GM12878 (cell line): ENCODE measurements at regions not wholly inside any gene's neighbourhood (a gene's known extent, or its start where the extent isn't known, plus 50 kb on each side); places are given as distances from the start of the nearest gene placed in this dataset.

Experiments used
- ATAC-seq: fragments of 200-7000 bp; cut with Tn5 transposase; 3 replicates; pipeline ENCODE4 v1.9.1; 2020; ENCODE audit warnings: mild to moderate bottlenecking, moderate library complexity
- BruUV-seq: library from RNA; stranded (reverse); fragments of 400-500 nt; replicated peaks from 2 replicates; lab custom pipeline; 2021; lab: Mats Ljungman, UMichigan
- CTCF ChIA-PET: fragments of 300-600 bp; sonication (Branson Sonifier 250); formaldehyde crosslinking; extraction: SDS; loops from one replicate; lab custom pipeline; 2021; ENCODE audit warnings: inconsistent platforms; lab: Yijun Ruan, JAX
- POLR2A ChIA-PET: fragments of 350-600 bp; formaldehyde crosslinking; extraction: SDS; loops from one replicate; lab custom pipeline; 2021; ENCODE audit warnings: inconsistent platforms; lab: Charles Lee
- RAD21 ChIA-PET: fragments of 300-600 bp; sonication (Branson Sonifier 250); formaldehyde crosslinking; loops from one replicate; lab custom pipeline; 2023; ENCODE audit warnings: antibody characterized with exemption; ENCODE audit not compliant: unreplicated experiment; lab: Charles Lee
- SMC1A ChIA-PET: fragments of 300-600 bp; sonication (Branson Sonifier 250); formaldehyde crosslinking; loops from one replicate; lab custom pipeline; 2023; ENCODE audit not compliant: unreplicated experiment, uncharacterized antibody; lab: Charles Lee
- DNase-seq: peaks from one replicate; pipeline ENCODE4 v3.0.0-alpha.2; 2011; ENCODE audit warnings: low read depth, low spot score
- FAIRE-seq: peaks from 3 replicates; lab custom pipeline; 2011; peaks lifted over from hg19 to GRCh38; lab: Jason Lieb, UNC
- H2AFZ ChIP-seq: 2 replicates; pipeline ENCODE4 v1.6.0; 2011; ENCODE audit warnings: low read depth, low read length, control low read depth; ENCODE audit not compliant: control insufficient read depth
- H3K27ac ChIP-seq: 2 replicates; pipeline ENCODE4 v1.5.1; 2011; ENCODE audit warnings: control low read depth; ENCODE audit not compliant: control insufficient read depth, insufficient read depth
- H3K27me3 ChIP-seq, 2 experiments: replicated peaks in 1 of 2; 2 replicates each; pipeline versions ENCODE4 v1.6.0 to v1.6.1; 2011; ENCODE audit warnings: low read length in 1 of 2; ENCODE audit not compliant: control insufficient read depth in 2 of 2, insufficient read depth in 2 of 2
- H3K36me3 ChIP-seq, 2 experiments: 2 replicates each; pipeline ENCODE4 v1.5.1; 2011; ENCODE audit warnings: low read length in 1 of 2; ENCODE audit not compliant: control insufficient read depth in 2 of 2, insufficient read depth in 2 of 2
- H3K4me1 ChIP-seq: 2 replicates; pipeline ENCODE4 v1.6.1; 2011; ENCODE audit warnings: mild to moderate bottlenecking, low read length, moderate library complexity, mixed read lengths; ENCODE audit not compliant: control insufficient read depth, insufficient read depth
- H3K4me2 ChIP-seq: 2 replicates; pipeline ENCODE4 v1.6.0; 2011; ENCODE audit warnings: control low read depth; ENCODE audit not compliant: control insufficient read depth, insufficient read depth
- H3K4me3 ChIP-seq: fragments of 200-600 bp; sonication (generic); 2 replicates; pipeline ENCODE4 v1.5.1; 2016
- H3K79me2 ChIP-seq: 2 replicates; pipeline ENCODE4 v1.6.0; 2011; ENCODE audit warnings: low read length; ENCODE audit not compliant: control insufficient read depth, insufficient read depth
- H3K9ac ChIP-seq: 2 replicates; pipeline ENCODE4 v1.8.0; 2011; ENCODE audit warnings: low read length, control low read depth, mixed read lengths; ENCODE audit not compliant: control insufficient read depth, insufficient read depth
- H3K9me3 ChIP-seq: replicated peaks from 3 replicates; pipeline ENCODE4 v1.5.1; 2011; ENCODE audit warnings: mild to moderate bottlenecking, low read length; ENCODE audit not compliant: control insufficient read depth, insufficient read depth
- H4K20me1 ChIP-seq: 2 replicates; pipeline ENCODE4 v1.6.0; 2011; ENCODE audit not compliant: control insufficient read depth, insufficient read depth
- CREM ChIP-seq: IDR thresholded peaks from 2 replicates; pipeline ENCODE4 v1.6.1; 2014; ENCODE audit warnings: antibody characterized with exemption, low read depth
- DPF2 ChIP-seq: fragments of 450-650 bp; IDR thresholded peaks from 2 replicates; pipeline ENCODE4 v1.6.1; 2017; ENCODE audit warnings: mild to moderate bottlenecking
- EP300 ChIP-seq, 2 experiments: fragments of 150-350 bp in 1 of 2; IDR thresholded peaks; 2 replicates each; pipeline ENCODE4 v1.6.1; 2011 to 2012; ENCODE audit warnings: low read depth in 2 of 2, low read length in 2 of 2, borderline replicate concordance in 1 of 2, improper control_type of control experiment in 1 of 2, inconsistent platforms in 1 of 2; ENCODE audit not compliant: control insufficient read depth in 1 of 2
- FOXM1 ChIP-seq: IDR thresholded peaks from 2 replicates; pipeline ENCODE4 v1.6.1; 2012; ENCODE audit warnings: low read depth, mild to moderate bottlenecking, inconsistent platforms, low read length, moderate library complexity
- GATAD2B ChIP-seq: fragments of 450-650 bp; conservative IDR thresholded peaks from 2 replicates; pipeline ENCODE4 v1.6.1; 2017; ENCODE audit warnings: low read depth, mild to moderate bottlenecking, moderate library complexity
- IRF4 ChIP-seq: IDR thresholded peaks from 2 replicates; pipeline ENCODE4 v1.6.1; 2011; ENCODE audit warnings: low read depth, low read length
- MEF2B ChIP-seq: fragments of 450-650 bp; IDR thresholded peaks from 2 replicates; pipeline ENCODE4 v1.6.1; 2018; ENCODE audit warnings: mild to moderate bottlenecking, moderate library complexity; ENCODE audit not compliant: partially characterized antibody, poor library complexity, severe bottlenecking
- NFIC ChIP-seq: IDR thresholded peaks from 2 replicates; pipeline ENCODE4 v1.6.1; 2012; ENCODE audit warnings: low read depth, mild to moderate bottlenecking, inconsistent platforms, low read length, moderate library complexity
- NFXL1 ChIP-seq: fragments of 450-650 bp; IDR thresholded peaks from 2 replicates; pipeline ENCODE4 v1.6.1; 2017; ENCODE audit warnings: antibody characterized with exemption, mild to moderate bottlenecking, borderline replicate concordance
- NR2F1 ChIP-seq: fragments of 450-650 bp; conservative IDR thresholded peaks from 2 replicates; pipeline ENCODE4 v1.6.1; 2017; ENCODE audit warnings: mild to moderate bottlenecking
- PKNOX1 ChIP-seq: fragments of 450-650 bp; IDR thresholded peaks from 2 replicates; pipeline ENCODE4 v1.6.1; 2016; ENCODE audit warnings: mild to moderate bottlenecking
- SMARCA5 ChIP-seq: fragments of 450-650 bp; IDR thresholded peaks from 2 replicates; pipeline ENCODE4 v1.6.1; 2017; ENCODE audit warnings: mild to moderate bottlenecking
- TAF1 ChIP-seq: IDR thresholded peaks from 2 replicates; pipeline ENCODE4 v1.6.1; 2011; ENCODE audit warnings: mild to moderate bottlenecking, low read depth, low read length, borderline replicate concordance
- TCF12 ChIP-seq: IDR thresholded peaks from 2 replicates; pipeline ENCODE4 v1.6.1; 2011; ENCODE audit warnings: low read depth, mild to moderate bottlenecking, low read length
- TCF7 ChIP-seq: IDR thresholded peaks from 2 replicates; pipeline ENCODE4 v1.6.1; 2014; ENCODE audit warnings: antibody characterized with exemption, borderline replicate concordance
- WGBS: methylation state at CpG from one replicate; pipeline ENCODE4 v1.1.6; 2016; ENCODE audit warnings: low lambda C conversion rate; ENCODE audit not compliant: insufficient replicate concordance, insufficient coverage; ENCODE audit errors: missing lambda C conversion rate; 5-methylcytosine and 5-hydroxymethylcytosine counted together
- in situ Hi-C: fragments of 300-500 bp; cut with MboI; formaldehyde crosslinking; loops from 9 replicates; pipeline ENCODE4 v1.14.3; 2018; ENCODE audit warnings: mixed read lengths
- intact Hi-C: fragments of 100-400 bp; cut with micrococcal nuclease; formaldehyde crosslinking; loops from one replicate; pipeline ENCODE4 v1.14.2; 2022; ENCODE audit not compliant: unreplicated experiment
- TF ChIP-seq, protein P1 (sequence below): fragments of 450-650 bp; IDR thresholded peaks from 2 replicates; pipeline ENCODE4 v1.6.1; 2017; ENCODE audit warnings: mild to moderate bottlenecking
- TF ChIP-seq, protein P2 (sequence below): fragments of 450-650 bp; IDR thresholded peaks from 2 replicates; pipeline ENCODE4 v1.6.1; 2017; ENCODE audit warnings: borderline replicate concordance

- TF ChIP-seq DPF2 (0 out of 2 replicates have a peak, but pooled peaks have one; percentile 15), TCF12 (no peak), SMARCA5 (peak; percentile 21; the same call in 1 of the 2 replicates), NFIC (peak; percentile 89), GATAD2B (peak; percentile 35; the same call in 1 of the 2 replicates), TCF7 (no peak), MEF2B (no peak), IRF4 (no peak)
- TF ChIP-seq, protein P1, sequence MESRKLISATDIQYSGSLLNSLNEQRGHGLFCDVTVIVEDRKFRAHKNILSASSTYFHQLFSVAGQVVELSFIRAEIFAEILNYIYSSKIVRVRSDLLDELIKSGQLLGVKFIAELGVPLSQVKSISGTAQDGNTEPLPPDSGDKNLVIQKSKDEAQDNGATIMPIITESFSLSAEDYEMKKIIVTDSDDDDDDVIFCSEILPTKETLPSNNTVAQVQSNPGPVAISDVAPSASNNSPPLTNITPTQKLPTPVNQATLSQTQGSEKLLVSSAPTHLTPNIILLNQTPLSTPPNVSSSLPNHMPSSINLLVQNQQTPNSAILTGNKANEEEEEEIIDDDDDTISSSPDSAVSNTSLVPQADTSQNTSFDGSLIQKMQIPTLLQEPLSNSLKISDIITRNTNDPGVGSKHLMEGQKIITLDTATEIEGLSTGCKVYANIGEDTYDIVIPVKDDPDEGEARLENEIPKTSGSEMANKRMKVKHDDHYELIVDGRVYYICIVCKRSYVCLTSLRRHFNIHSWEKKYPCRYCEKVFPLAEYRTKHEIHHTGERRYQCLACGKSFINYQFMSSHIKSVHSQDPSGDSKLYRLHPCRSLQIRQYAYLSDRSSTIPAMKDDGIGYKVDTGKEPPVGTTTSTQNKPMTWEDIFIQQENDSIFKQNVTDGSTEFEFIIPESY, result no peak
These were observed 86.7 kb downstream of the LYZL2 start (continued) for GRCh38 chr10:30542895-30543288.

- ATAC-seq (peak; percentile 68), FAIRE-seq (no peak), DNase-seq (no peak)
- Histone ChIP-seq H3K4me3 (peak overlapping the region; percentile 19; the same call in 1 of the 2 replicates), H3K9ac (no peak overlapping the region), H2AFZ (peak overlapping the region; percentile 35), H3K4me2 (peak overlapping the region; percentile 82), H3K27ac (peak overlapping the region; percentile 39), H4K20me1 (no peaks in the 10 kb centered on the region), H3K9me3 (no peaks in the 10 kb centered on the region), H3K27me3 (no peaks in the 10 kb centered on the region), H3K4me1 (peaks cover 30% of the 10 kb centered on the region), H3K79me2 (no peaks in the 10 kb centered on the region), H3K36me3 (no peaks in the 10 kb centered on the region)
- intact Hi-C loops (loop anchor here (2.0 kb wide), 1 partner anchor 45 kb away; no protein-coding TSS in a partner anchor), in situ Hi-C loops (no loop called here)
- no TSS peak for BruUV-seq
- RAD21 ChIA-PET, result interaction anchor here (0.9 to 2.6 kb wide), 6 partner anchors 9 to 131 kb away, joined by 3 to 14 read pairs (median 4); no protein-coding TSS in a partner anchor
- SMC1A ChIA-PET, result interaction anchor here (0.7 to 2.2 kb wide), 8 partner anchors 9 to 128 kb away, joined by 3 to 11 read pairs (median 5); no protein-coding TSS in a partner anchor
- CTCF ChIA-PET, result interaction anchor here (0.6 to 4.5 kb wide), 13 partner anchors 9 to 151 kb away, joined by 3 to 24 read pairs (median 6); no protein-coding TSS in a partner anchor
- 40% methylated on average over 14 of the region's 14 CpGs for WGBS
- POLR2A ChIA-PET, result interaction anchor here (0.6 to 1.0 kb wide), 4 partner anchors 12 to 130 kb away, joined by 3 to 4 read pairs (median 3); no protein-coding TSS in a partner anchor
- TF ChIP-seq TAF1 (0 out of 2 replicates have a peak, but pooled peaks have one; percentile 19), SMARCA5 (no peak), NFXL1 (no peak), DPF2 (0 out of 2 replicates have a peak, but pooled peaks have one; percentile 35), NR2F1 (peak; percentile 87), FOXM1 (0 out of 2 replicates have a peak, but pooled peaks have one; percentile 50), EP300 (IDR thresholded peaks at IDR 0.05; ENCODE audit: borderline replicate concordance in 1 of 2, control insufficient read depth in 1 of 2, low read depth in 2 of 2, low read length in 2 of 2) (peak in 1 of 2 experiments; percentile 27; a peak in 1 of 4 replicates), CREM (0 out of 2 replicates have a peak, but pooled peaks have one; percentile 22), PKNOX1 (no peak)
- TF ChIP-seq, protein P2, sequence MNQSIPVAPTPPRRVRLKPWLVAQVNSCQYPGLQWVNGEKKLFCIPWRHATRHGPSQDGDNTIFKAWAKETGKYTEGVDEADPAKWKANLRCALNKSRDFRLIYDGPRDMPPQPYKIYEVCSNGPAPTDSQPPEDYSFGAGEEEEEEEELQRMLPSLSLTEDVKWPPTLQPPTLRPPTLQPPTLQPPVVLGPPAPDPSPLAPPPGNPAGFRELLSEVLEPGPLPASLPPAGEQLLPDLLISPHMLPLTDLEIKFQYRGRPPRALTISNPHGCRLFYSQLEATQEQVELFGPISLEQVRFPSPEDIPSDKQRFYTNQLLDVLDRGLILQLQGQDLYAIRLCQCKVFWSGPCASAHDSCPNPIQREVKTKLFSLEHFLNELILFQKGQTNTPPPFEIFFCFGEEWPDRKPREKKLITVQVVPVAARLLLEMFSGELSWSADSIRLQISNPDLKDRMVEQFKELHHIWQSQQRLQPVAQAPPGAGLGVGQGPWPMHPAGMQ, result no peak
These were observed 87.3 kb downstream of the LYZL2 start for GRCh38 chr10:30542001-30542894.
